ENCODE measurements at regions not wholly inside any gene's neighbourhood (a gene's known extent, or its start where the extent isn't known, plus 50 kb on each side); places are given as distances from the start of the nearest gene placed in this dataset.

- DNase-seq (ENCODE audit: low read depth), result no peak
These were observed 1119.8 kb downstream of the TSN start for GRCh38 chr2:122875091-122875865.

GRCh38 chr2:122883849-122884248 lies 1128.4 kb downstream of the TSN start:
- no peak for DNase-seq (ENCODE audit: low read depth)

- DNase-seq (ENCODE audit: low read depth), result no peak
These were observed 1129.4 kb downstream of the TSN start for GRCh38 chr2:122884889-122885288.

- no peak for DNase-seq (ENCODE audit: low read depth)
These were observed 1130.0 kb downstream of the TSN start for GRCh38 chr2:122885436-122885835.

GRCh38 chr2:122886479-122887145 lies 1131.2 kb downstream of the TSN start:
- no peak for DNase-seq (ENCODE audit: low read depth)

GRCh38 chr2:122899614-122900013 lies 1125.5 kb upstream of the CNTNAP5 start:
- DNase-seq (ENCODE audit: low read depth), result no peak

- no peak for DNase-seq (ENCODE audit: low read depth)
These were observed 1119.7 kb upstream of the CNTNAP5 start for GRCh38 chr2:122905431-122905830.

GRCh38 chr2:122908159-122908558 lies 1116.9 kb upstream of the CNTNAP5 start:
- no peak for DNase-seq (ENCODE audit: low read depth)

GRCh38 chr2:122927197-122927596 lies 1097.9 kb upstream of the CNTNAP5 start:
- no peak for DNase-seq (ENCODE audit: low read depth)

- DNase-seq (ENCODE audit: low read depth), result no peak
These were observed 1097.2 kb upstream of the CNTNAP5 start for GRCh38 chr2:122927710-122928557.

GRCh38 chr2:122929347-122929746 lies 1095.7 kb upstream of the CNTNAP5 start:
- no peak for DNase-seq (ENCODE audit: low read depth)

- no peak for DNase-seq (ENCODE audit: low read depth)
These were observed 1089.6 kb upstream of the CNTNAP5 start for GRCh38 chr2:122935506-122935905.

- no peak for DNase-seq (ENCODE audit: low read depth)
These were observed 1085.3 kb upstream of the CNTNAP5 start for GRCh38 chr2:122939796-122940195.

GRCh38 chr2:122949523-122949922 lies 1075.6 kb upstream of the CNTNAP5 start:
- DNase-seq (ENCODE audit: low read depth), result no peak

GRCh38 chr2:122955776-122956175 lies 1069.3 kb upstream of the CNTNAP5 start:
- DNase-seq (ENCODE audit: low read depth), result no peak

GRCh38 chr2:122960759-122961641 lies 1064.1 kb upstream of the CNTNAP5 start:
- peak; percentile 0 for DNase-seq (ENCODE audit: low read depth)

- no peak for DNase-seq (ENCODE audit: low read depth)
These were observed 1058.6 kb upstream of the CNTNAP5 start for GRCh38 chr2:122966461-122966860.

GRCh38 chr2:122977580-122977979 lies 1047.5 kb upstream of the CNTNAP5 start:
- no peak for DNase-seq (ENCODE audit: low read depth)

- DNase-seq (ENCODE audit: low read depth), result no peak
These were observed 1044.4 kb upstream of the CNTNAP5 start for GRCh38 chr2:122980671-122981070.

GRCh38 chr2:122982936-122983335 lies 1042.2 kb upstream of the CNTNAP5 start:
- no peak for DNase-seq (ENCODE audit: low read depth)

- DNase-seq (ENCODE audit: low read depth), result no peak
These were observed 1036.5 kb upstream of the CNTNAP5 start for GRCh38 chr2:122988395-122989221.
